GM12892 (cell line): ENCODE measurements at regions not wholly inside any gene's neighbourhood (a gene's known extent, or its start where the extent isn't known, plus 50 kb on each side); places are given as distances from the start of the nearest gene placed in this dataset.

Experiments used
- DNase-seq: peaks from one replicate; pipeline ENCODE4 v3.0.0; 2011; ENCODE audit not compliant: insufficient read length
- FAIRE-seq: peaks from 2 replicates; lab custom pipeline; 2011; peaks lifted over from hg19 to GRCh38; lab: Jason Lieb, UNC
- POLR2A ChIP-seq: IDR thresholded peaks from 2 replicates; pipeline ENCODE4 v1.6.1; 2011; ENCODE audit warnings: low read depth, low read length, control low read depth
- POLR2AphosphoS5 ChIP-seq: IDR thresholded peaks from 2 replicates; pipeline ENCODE4 v1.6.1; 2011; ENCODE audit warnings: low read depth, low read length, control low read depth
- TAF1 ChIP-seq: IDR thresholded peaks from 2 replicates; pipeline ENCODE4 v1.6.1; 2011; ENCODE audit warnings: low read depth, mild to moderate bottlenecking, control low read depth, low read length, borderline replicate concordance

GRCh38 chr14:96722736-96723135 lies 74.4 kb upstream of the VRK1 start:
- TF ChIP-seq TAF1 (no peak), POLR2A (no peak), POLR2AphosphoS5 (no peak)
- FAIRE-seq, result no peak
- DNase-seq, result no peak

DNA sequence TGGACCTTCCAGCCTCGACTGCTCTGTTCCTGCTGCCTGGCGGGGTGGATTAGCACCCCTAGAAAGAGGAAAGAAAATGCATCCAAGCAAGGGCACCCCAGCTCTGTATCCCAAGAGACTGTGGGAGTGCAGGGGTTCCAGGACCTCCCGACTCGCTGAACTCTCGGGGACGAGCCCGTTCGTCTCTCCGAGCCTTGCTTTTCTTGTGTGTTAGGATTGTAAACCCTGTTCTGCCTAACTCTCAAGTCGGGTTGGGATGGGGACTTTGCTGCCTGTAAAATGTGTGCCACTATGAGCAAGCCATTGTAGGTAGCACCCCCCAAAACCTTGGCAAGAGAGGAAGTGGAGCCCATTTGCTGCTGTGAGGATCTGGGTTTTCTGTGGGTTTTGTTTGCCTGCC lies 73.2 kb upstream of the VRK1 start:
- TF ChIP-seq TAF1 (no peak), POLR2AphosphoS5 (no peak), POLR2A (no peak)
- FAIRE-seq (no peak), DNase-seq (no peak)

DNA sequence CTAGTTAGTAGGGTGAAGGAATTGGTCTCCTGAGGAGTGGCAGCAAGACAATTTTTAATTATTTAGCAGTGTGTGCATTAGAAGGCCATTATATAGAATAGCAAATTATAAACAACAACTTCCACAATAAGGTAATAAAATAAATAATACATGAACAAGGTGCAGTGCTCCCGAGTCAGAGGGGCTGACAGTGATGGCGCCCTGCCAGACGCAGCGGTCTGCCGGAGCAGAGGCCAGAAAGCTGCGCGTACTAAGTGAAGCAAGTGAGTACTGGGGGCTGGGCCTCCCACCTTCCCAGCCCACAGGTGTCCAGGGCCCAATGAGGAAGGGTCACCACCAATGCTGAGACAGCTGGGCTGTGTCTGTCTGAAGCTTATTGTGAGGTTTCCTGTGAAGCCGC lies 72.0 kb upstream of the VRK1 start:
- no peak for FAIRE-seq
- DNase-seq, result no peak
- TF ChIP-seq POLR2AphosphoS5, result no peak
- TF ChIP-seq TAF1, result no peak
- TF ChIP-seq POLR2A, result no peak

- DNase-seq, result no peak
- TF ChIP-seq POLR2AphosphoS5 (no peak), POLR2A (no peak), TAF1 (no peak)
These were observed 70.1 kb upstream of the VRK1 start for GRCh38 chr14:96727073-96727472.

DNA sequence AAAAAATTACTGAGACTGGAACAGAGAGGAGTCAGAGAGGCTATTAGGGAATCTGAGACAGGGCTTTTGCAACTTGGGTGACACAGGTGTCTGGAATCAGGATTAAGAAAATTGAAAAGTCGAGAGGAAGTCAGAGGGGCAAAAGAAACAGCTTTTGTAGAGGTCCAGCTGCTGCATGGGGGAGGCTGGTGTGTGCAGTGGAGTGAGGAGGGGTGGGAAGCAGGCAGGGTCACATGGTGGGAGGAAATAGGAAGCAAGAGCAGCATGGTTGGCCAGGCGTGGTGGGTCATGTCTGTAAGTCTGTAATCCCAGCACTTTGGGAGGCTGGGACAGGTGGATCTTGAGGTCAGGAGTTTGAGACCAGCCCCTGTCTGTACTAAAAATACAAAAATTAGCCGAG lies 69.7 kb upstream of the VRK1 start:
- no peak for FAIRE-seq

More at GRCh38 chr14:96727073-96727472, 70.1 kb upstream of the VRK1 start:
- no peak for FAIRE-seq

GRCh38 chr14:96727980-96728717 lies 69.0 kb upstream of the VRK1 start:
- no peak for FAIRE-seq
- no peak for DNase-seq
- TF ChIP-seq POLR2AphosphoS5 (no peak), POLR2A (no peak), TAF1 (no peak)

More for the DNA sequence above, 69.7 kb upstream of the VRK1 start:
- DNase-seq, result no peak
- TF ChIP-seq POLR2AphosphoS5 (no peak), POLR2A (no peak)

- TF ChIP-seq POLR2AphosphoS5, result no peak
- TF ChIP-seq TAF1, result no peak
- TF ChIP-seq POLR2A, result no peak
- FAIRE-seq (no peak), DNase-seq (no peak)
These were observed 67.3 kb upstream of the VRK1 start for GRCh38 chr14:96729889-96730288.

- TF ChIP-seq POLR2A (no peak), TAF1 (no peak), POLR2AphosphoS5 (no peak)
- DNase-seq, result no peak
- no peak for FAIRE-seq
These were observed 66.8 kb upstream of the VRK1 start for GRCh38 chr14:96730386-96730785.

DNA sequence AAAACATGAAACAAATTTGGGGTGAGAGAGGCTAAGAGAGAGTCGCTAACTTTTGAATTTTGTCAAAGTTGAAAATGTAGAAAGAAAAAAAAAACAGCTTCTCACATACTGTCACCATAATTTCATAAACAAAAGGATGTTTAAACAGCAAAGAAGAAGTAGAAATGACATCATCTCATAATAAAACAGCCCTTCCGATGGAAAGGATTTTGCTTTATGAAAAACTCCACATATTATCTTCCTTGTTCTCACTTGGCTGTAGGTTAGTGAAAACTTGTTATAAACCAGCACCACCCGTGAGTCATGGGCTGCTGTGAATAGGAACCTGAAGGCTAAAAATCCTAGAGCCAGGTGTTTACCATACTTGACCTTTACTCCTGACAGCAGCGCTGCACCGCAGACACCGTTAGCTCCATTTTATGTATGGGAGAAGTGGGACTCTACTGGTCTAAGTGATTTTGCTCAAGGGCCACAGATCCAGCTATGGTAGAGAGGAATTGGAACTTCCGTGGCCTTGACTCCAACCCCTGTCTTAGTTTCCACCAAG lies 63.0 kb upstream of the VRK1 start:
- FAIRE-seq, result no peak
- no peak for TF ChIP-seq TAF1
- TF ChIP-seq POLR2AphosphoS5, result no peak
- no peak for TF ChIP-seq POLR2A
- no peak for DNase-seq

GRCh38 chr14:96735526-96735925 lies 61.7 kb upstream of the VRK1 start:
- TF ChIP-seq POLR2A (no peak), POLR2AphosphoS5 (no peak), TAF1 (no peak)
- no peak for DNase-seq
- no peak for FAIRE-seq

DNA sequence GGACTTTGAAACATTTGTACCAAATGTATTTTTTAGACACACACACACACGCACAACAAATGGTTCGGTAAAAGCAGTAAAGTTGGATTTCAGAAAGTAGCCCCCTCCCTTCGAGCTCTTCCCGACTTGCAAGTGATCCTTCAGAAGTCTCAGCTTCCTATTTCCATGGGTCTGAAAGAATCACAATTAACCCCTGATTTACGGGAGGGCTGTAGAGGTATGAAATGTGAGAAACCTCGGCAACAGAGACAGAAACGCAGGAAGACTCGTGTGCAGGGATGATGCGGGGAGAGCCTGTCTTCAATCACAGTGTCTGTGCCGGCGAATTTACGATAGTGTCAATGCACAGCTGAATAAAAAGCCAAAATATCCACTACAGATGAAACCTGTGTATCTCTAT lies 60.7 kb upstream of the VRK1 start:
- DNase-seq, result no peak
- TF ChIP-seq TAF1, result no peak
- no peak for TF ChIP-seq POLR2AphosphoS5
- no peak for TF ChIP-seq POLR2A
- FAIRE-seq, result no peak

DNA sequence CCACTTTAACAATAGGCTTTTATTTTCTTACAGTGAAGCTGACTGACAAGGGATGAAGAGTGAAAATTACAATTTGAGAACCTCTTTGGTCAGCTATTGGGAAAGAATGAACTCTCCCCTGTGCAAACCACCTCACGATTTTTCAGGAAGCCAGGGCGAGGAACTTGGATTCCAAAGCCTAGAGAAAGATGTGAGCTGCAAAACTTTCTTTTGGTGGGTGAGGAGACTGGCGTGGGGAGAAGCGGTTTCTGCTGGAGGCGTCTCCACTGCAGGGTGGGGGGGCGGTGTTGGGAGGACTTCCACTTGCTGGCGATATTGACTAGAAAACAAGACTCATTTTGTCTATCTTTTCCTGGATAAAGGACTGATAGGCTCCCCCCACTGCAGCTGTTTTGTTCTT lies 59.3 kb upstream of the VRK1 start:
- no peak for FAIRE-seq
- no peak for DNase-seq
- no peak for TF ChIP-seq POLR2AphosphoS5
- TF ChIP-seq POLR2A, result no peak
- TF ChIP-seq TAF1, result no peak
